DOHH2 (cell line): ENCODE measurements at regions not wholly inside any gene's neighbourhood (a gene's known extent, or its start where the extent isn't known, plus 50 kb on each side); places are given as distances from the start of the nearest gene placed in this dataset.
"Not testable (repeated sequence)": the region's sequence is repeated elsewhere in the genome, so short reads cannot be mapped to it uniquely, and the experiment has no call there.

ENCODE experiments used
- H3F3A ChIP-seq: fragments of 200-600 bp; sonication (generic), shearing (Covaris generic); 2 replicates; pipeline ENCODE4 v1.6.0; 2016; ENCODE audit warnings: antibody characterized with exemption, mild to moderate bottlenecking; ENCODE audit not compliant: control insufficient read depth, insufficient read depth
- H3K27ac ChIP-seq: fragments of 200-600 bp; sonication (generic); 2 replicates; pipeline ENCODE4 v1.5.1; 2014; ENCODE audit warnings: low read depth, mild to moderate bottlenecking, low read length, moderate library complexity
- H3K27me3 ChIP-seq: fragments of 200-600 bp; sonication (generic); 2 replicates; pipeline ENCODE4 v1.6.1; 2014; ENCODE audit warnings: mild to moderate bottlenecking, low read length, mixed read lengths; ENCODE audit not compliant: control insufficient read depth
- H3K36me3 ChIP-seq: fragments of 200-600 bp; sonication (generic); 2 replicates; pipeline ENCODE4 v1.6.1; 2014; ENCODE audit warnings: mild to moderate bottlenecking, low read length, moderate library complexity, mixed read lengths; ENCODE audit not compliant: control insufficient read depth
- H3K4me1 ChIP-seq: fragments of 200-600 bp; sonication (generic); 2 replicates; pipeline ENCODE4 v1.6.1; 2014; ENCODE audit warnings: mild to moderate bottlenecking, low read length, mixed read lengths; ENCODE audit not compliant: control insufficient read depth
- H3K4me2 ChIP-seq: fragments of 200-600 bp; sonication (generic); 2 replicates; pipeline ENCODE4 v1.6.0; 2014; ENCODE audit warnings: mild to moderate bottlenecking, low read length, moderate library complexity
- H3K4me3 ChIP-seq: fragments of 200-600 bp; sonication (generic); 2 replicates; pipeline ENCODE4 v1.5.1; 2014; ENCODE audit warnings: mild to moderate bottlenecking, low read length, mixed read lengths
- H3K79me2 ChIP-seq: fragments of 200-600 bp; sonication (generic); 2 replicates; pipeline ENCODE4 v1.6.1; 2014; ENCODE audit warnings: mild to moderate bottlenecking, low read length, mixed read lengths; ENCODE audit not compliant: control insufficient read depth
- H3K9me2 ChIP-seq: fragments of 200-600 bp; sonication (generic); replicated peaks from 2 replicates; pipeline ENCODE4 v1.6.1; 2014; ENCODE audit warnings: mild to moderate bottlenecking, low read length, mixed read lengths; ENCODE audit not compliant: control insufficient read depth
- H3K9me3 ChIP-seq: fragments of 200-600 bp; sonication (generic); 2 replicates; pipeline ENCODE4 v1.6.1; 2014; ENCODE audit warnings: antibody characterized with exemption, low read length, mixed read lengths; ENCODE audit not compliant: control insufficient read depth, insufficient read depth
- H4K20me1 ChIP-seq: fragments of 200-600 bp; sonication (generic); 2 replicates; pipeline ENCODE4 v1.6.0; 2014; ENCODE audit warnings: low read depth, mild to moderate bottlenecking, antibody characterized with exemption, low read length, moderate library complexity; ENCODE audit not compliant: control insufficient read depth, insufficient read depth
- CTCF ChIP-seq: fragments of 200-600 bp; sonication (generic); IDR thresholded peaks from one replicate; pipeline ENCODE4 v1.5.1; 2014; ENCODE audit warnings: antibody characterized with exemption, mild to moderate bottlenecking, low read depth, low read length; ENCODE audit not compliant: poor library complexity, severe bottlenecking
- EZH2phosphoT487 ChIP-seq: fragments of 200-600 bp; sonication (generic); IDR thresholded peaks from 2 replicates; pipeline ENCODE4 v1.6.1; 2017; ENCODE audit warnings: borderline replicate concordance, mild to moderate bottlenecking, antibody characterized with exemption, low read length, moderate library complexity, mixed read lengths

DNA sequence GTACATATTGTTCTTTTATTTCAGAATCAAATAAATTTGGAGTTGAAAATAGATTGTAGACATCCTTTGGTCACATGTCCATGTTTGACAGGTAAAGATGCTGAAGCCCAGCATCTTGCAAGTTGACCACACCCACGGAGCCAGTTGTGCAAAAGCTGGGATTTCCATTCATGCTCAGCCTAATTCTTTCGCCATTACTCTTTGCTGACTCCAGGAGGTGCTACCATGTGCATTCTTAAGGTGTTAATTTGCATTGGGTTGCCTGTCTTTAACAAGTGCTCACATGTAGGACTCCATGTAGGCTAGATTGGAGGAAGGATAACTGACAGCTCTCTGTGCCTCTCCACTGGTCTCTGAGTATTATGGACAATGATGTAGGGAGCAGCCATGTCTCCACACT lies 660.7 kb downstream of the LMO4 start:
- no peaks in the 10 kb centered on the region for H3K79me2 ChIP-seq
- H3K4me2 ChIP-seq, result no peak overlapping the region
- no peaks in the 10 kb centered on the region for H3K4me1 ChIP-seq
- no peak overlapping the region for H3K27ac ChIP-seq
- H3K9me3 ChIP-seq, result no peaks in the 10 kb centered on the region
- no peaks in the 10 kb centered on the region for H3K9me2 ChIP-seq
- no peak overlapping the region for H3K4me3 ChIP-seq
- H3F3A ChIP-seq, result no peaks in the 10 kb centered on the region
- no peaks in the 10 kb centered on the region for H3K27me3 ChIP-seq
- TF ChIP-seq CTCF (no peak), EZH2phosphoT487 (no peak)
- no peaks in the 10 kb centered on the region for H3K36me3 ChIP-seq
- no peaks in the 10 kb centered on the region for H4K20me1 ChIP-seq

- not testable (repeated sequence) for H4K20me1 ChIP-seq, H3K9me2 ChIP-seq, H3F3A ChIP-seq, H3K4me1 ChIP-seq, H3K27me3 ChIP-seq, H3K4me2 ChIP-seq, H3K9me3 ChIP-seq, H3K4me3 ChIP-seq, H3K36me3 ChIP-seq, H3K27ac ChIP-seq, H3K79me2 ChIP-seq
Measured at GRCh38 chr1:87992536-87992935, 663.9 kb downstream of the LMO4 start.

DNA sequence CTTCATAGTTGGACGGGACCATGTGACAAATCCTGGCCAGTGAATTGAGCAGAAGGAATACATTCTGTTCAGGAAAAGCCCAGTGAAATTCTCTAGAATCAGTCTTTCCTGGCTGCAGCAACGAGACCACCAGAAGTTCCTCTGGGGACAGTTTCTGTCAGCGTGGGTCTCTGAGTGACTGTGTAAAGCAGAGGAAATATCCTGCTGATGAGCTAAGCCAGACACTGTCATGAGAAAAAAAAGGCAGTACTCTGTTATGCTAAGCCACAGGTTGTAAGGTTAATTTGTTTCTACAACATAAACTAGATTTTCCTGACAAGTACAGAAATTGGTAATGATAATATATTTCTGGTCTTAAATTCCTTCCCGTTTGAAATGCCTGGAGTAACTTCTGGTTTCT lies 664.4 kb downstream of the LMO4 start:
- Histone ChIP-seq H3K36me3 (no peaks in the 10 kb centered on the region), H3K27me3 (no peaks in the 10 kb centered on the region), H3K4me1 (no peaks in the 10 kb centered on the region), H3K9me3 (no peaks in the 10 kb centered on the region), H3K9me2 (no peaks in the 10 kb centered on the region), H3K4me2 (no peak overlapping the region), H3K4me3 (no peak overlapping the region), H3K79me2 (no peaks in the 10 kb centered on the region), H3K27ac (no peak overlapping the region), H4K20me1 (no peaks in the 10 kb centered on the region), H3F3A (no peaks in the 10 kb centered on the region)
- TF ChIP-seq CTCF (no peak), EZH2phosphoT487 (no peak)

- no peaks in the 10 kb centered on the region for H3F3A ChIP-seq
- no peaks in the 10 kb centered on the region for H4K20me1 ChIP-seq
- no peaks in the 10 kb centered on the region for H3K9me2 ChIP-seq
- no peaks in the 10 kb centered on the region for H3K79me2 ChIP-seq
- no peaks in the 10 kb centered on the region for H3K9me3 ChIP-seq
- H3K27me3 ChIP-seq, result no peaks in the 10 kb centered on the region
- no peak overlapping the region for H3K4me3 ChIP-seq
- TF ChIP-seq CTCF (no peak), EZH2phosphoT487 (no peak)
- no peaks in the 10 kb centered on the region for H3K36me3 ChIP-seq
- H3K4me1 ChIP-seq, result no peaks in the 10 kb centered on the region
- no peak overlapping the region for H3K27ac ChIP-seq
- H3K4me2 ChIP-seq, result no peak overlapping the region
Measured at GRCh38 chr1:87999852-88000251, 671.2 kb downstream of the LMO4 start.
